ENCODE measurements at regions not wholly inside any gene's neighbourhood (a gene's known extent, or its start where the extent isn't known, plus 50 kb on each side); places are given as distances from the start of the nearest gene placed in this dataset.
"Not testable (repeated sequence)": the region's sequence is repeated elsewhere in the genome, so short reads cannot be mapped to it uniquely, and the experiment has no call there.

DNA sequence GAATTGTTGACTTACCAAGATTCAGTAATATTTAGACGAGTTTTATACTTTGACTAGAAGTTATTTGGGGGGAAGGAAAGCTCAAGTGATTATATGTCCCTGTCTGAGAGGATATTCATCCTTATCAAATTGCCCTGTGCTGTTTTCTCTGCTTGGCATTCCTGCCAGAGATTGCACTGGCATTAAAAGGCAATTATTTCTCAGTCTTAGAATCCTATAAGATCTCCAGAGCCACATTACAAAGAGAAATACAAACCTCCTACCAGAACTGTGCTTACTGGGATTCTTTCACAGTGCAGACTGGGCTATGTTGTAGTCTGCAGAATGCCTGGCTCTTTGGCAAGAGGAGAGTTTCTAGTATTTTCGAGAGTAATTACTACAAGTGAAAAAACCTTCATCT, 342.4 kb downstream of the HGF start:
- no peak for DNase-seq

DNA sequence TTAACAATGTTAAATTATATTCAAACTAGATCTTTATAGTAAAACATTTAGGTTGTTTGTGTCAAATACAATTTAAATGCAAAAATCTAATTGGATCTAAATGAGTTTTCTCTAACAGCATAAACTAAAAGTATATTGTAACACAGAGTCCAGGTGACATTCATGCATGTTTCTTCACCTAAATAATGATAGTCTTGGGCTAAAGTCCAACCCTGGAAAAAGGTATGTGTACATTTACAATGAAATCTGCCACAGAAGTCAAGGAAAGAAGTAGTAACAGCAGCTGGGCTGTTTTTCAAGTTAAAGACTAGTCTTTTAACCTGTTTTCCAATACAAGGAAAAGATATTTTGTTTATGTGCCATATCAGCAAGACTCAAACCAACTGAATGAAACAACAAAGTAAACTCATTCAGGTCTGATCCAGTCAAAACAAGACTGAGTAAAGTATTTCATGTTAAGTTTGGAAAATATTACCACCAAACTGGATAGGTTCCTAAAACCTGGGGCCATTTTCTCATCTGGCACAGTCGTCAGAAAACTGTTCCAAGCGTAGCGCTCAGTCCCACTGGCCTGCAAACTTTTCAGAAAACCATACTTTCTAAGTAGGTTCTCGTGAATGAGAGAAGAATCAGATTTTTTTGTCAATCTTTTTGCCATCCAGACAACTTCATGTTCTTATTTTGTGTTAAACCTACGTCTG, 349.2 kb downstream of the HGF start:
- no peak for DNase-seq

DNA sequence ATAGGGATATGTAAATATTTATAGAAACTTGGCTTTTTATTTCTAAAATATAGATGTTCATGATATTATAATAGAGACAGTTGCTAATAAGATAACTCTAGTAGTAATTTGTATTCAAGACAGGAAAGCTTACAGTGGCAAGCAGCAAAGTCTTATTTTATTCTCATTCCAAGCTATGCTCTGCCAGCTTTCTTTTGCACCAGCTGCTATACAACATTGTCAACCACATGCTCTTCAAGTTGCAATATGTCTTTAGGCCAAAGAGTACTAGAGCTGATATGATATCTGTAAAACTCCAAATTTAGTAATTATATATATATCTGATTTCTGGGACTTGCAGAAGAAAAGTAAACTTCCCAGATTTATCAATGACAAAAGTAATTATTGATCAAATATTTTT, 350.1 kb downstream of the HGF start:
- no peak for DNase-seq

DNA sequence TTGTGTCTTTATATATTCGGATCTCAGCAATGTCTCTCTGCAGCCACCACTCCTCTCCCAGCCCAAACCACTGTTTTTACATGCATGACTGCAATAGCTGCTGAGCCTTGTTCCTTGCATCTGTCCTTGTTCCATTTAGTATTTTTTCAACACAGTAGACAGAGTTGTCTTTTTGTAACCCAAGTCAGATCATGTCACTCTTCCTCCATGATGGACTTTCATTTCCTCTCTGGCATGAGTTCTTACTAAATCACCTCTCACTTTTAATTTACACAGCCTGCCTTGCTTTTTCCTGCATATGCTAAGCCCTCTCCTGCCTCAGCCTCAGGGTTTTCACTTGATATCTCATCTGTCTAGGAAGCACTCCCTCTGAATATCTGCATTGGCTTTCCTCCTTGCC, 353.2 kb downstream of the HGF start:
- no peak for DNase-seq

DNA sequence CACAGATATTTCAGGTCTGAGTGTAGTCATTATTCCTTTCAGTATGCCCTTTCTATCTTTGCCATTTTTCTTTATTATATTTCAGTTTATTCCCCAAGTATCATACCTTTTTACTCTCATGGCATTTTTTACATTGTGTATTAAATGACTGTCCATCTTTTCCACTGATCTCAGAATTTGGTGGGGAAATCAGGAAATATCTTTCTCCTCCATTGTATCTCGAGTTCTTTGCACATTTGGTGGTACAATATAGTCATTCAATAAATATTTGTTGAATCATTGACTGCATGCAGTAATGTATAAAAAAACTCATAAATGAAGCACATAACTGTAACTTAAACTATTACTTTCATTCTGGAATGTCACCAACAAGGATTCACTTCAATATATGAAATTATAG, 354.7 kb downstream of the HGF start:
- no peak for DNase-seq

DNA sequence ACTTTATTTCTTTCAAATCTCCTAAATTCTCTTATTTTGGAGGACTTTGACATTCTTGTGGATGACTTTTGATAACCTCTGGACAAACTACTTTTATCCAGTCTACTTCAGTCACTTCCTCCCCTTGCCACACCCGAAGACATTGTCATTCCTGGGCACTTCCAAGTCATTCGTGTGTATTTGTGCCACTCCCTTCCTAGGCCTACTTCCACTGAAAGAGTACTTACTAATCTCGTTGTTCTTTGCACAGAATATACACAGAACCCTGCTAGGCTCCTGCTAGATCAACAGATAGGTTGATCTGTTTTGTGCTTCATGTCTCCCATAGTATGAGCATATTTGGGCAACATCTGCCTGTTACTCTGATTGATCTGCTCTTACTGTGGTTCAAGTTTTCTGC, 355.4 kb downstream of the HGF start:
- DNase-seq, result no peak

DNA sequence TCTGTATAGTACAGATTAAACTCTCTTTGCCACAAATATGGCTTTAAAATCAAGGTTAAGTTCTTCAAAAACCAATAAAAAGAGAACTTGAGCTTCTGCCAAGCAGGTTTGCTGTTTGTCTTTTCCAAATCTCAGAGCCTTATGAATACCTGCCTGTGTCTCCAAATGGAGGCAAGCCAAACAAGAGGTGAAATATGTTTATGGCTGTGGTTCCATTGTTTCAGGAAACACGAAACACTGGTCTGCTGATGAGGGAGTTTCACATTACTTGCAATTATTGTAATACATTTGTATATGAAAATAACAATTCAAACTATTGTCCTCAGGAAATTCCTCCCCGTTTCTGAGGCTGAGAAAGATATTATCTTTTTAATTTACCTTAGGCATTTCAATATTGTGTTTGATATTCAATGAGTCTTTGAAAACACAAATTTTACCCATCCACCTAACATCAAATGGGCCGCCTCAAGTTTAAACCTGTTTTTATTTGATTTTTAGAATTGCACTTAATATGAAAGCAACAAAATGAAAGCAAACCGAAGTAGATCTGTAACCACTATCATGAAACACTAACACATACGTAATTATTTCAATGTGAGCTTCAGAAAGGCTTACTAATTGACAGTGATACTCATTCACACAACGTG, 359.3 kb downstream of the HGF start:
- no peak for DNase-seq

DNA sequence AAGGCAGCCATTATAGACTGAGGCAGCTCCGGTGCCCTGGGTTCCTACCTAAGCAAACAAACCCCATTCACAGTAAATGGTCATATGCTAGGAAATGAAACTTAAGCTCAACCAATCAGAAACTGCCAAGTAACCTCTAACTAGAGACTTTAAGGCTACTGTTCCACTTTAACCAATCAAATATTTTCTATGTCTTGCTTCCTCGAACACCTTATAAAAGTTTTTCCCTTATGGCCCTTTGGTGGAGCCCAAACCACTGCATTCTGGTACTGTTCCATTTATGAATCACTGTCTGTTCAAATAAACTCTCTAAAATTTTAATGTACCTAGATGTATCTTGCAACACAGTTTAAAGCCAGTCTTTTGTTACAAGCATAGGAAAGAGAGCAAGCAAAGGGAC, 361.1 kb downstream of the HGF start:
- no peak for DNase-seq

DNA sequence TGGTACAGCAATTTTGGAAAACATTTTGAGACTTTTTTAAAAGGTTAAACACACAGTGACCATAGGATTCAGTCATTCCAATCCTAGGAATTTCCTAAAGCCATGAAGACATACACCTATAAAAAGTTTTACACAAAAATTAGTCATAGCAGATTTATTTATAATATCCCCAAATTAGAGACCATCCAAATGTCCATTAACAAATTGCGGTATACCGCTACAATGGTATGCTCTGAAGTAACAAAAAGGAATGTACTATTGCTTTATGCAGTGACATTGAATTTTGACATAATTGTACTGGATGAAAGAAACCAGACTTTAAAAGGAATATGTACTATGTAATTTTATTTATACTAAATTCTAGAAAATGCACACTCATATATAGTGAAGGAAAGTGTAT, 362.8 kb downstream of the HGF start:
- no peak for DNase-seq

DNA sequence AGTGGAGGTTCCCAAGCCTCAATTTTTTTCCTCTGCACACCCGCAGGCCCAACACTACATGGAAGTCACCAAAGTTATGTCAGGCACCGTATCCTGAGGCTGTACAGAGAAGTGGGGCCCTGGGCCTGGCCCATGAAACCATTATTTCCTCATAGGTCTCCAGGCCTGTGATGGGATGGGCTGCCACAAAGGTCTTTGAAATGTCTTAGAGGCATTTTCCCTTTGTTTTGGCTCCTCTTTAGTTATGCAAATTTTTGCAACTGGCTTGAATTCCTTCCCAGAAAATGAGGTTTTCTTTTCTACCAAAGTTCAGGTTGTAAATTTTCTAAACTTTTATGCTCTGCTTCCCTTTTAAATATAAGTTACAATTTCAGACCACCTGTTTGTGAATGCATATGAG, 365.2 kb downstream of the HGF start:
- DNase-seq, result no peak

DNA sequence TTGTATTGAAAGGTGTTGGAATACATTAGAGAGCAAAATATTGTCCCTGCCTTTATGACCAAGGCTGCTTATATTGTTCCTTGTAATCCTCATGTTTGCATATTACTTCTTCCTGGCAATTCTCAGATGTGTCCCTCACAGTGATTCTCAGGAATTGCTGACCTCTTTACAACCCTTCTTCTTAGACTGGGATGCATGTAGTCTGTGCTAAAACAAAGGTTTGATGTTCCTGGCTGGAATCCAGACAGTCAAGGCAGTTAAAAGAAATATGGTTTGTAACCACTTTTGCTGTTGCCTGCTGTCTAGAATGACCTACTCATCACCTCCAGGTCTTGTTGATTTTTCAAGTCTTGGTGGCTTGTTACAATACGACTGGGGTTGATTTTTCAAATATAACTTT, 367.6 kb downstream of the HGF start:
- no peak for DNase-seq

DNA sequence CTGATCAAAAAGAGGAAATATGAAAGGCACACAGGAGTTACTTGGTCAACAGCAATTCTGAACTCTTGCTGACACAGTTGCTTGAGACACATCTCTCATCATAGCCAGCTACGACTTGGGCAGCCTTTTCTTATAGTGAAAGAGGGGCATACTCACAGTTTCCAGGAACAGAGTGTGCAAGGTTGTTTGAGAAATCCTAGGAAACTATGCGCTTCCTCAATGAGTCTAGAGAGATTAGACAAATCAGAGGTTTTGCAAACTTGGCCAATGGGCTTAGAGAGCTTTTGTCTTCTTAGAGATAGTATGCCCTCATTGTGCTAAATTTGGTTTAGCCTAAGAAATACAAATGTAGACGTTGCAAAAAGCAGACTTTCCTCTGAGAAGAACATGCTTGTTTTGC, 370.4 kb downstream of the HGF start:
- DNase-seq, result no peak

DNA sequence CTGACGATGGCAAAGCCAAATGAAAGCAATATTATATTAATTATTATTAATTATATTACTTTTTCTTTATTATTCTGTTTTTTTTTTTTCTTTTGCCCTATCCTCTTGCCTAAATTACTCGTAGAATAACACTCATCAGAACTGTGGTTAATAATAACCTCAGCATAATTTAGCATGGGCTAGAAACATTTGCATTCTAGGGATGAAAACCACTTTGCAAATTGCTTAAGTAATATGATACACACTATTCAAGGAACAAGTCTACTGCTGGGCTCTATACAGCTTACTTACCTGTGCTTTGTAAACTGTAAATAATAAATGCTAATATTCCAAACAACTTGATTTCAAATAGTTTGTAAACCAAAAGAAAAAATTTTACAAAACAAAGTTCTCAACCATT, 375.8 kb downstream of the HGF start:
- no peak for DNase-seq

DNA sequence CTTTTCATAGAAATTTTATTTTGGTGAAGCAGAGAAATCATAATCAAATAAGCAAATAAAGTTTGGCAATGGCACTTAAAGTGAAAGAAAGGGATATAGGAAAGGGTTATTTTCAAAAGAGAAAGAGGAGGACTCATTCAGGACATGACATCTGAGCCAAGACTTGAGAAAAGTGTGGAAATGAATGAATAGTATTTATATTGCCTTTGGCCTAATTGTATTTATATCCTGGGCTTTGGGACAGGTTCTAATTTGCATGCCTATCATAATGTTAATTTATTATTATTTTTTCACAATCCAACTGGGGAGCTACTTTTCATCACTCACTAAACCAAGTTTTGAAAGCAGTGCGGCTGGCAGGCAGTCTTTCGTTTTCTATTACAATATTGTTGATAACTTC, 376.8 kb downstream of the HGF start:
- DNase-seq, result no peak

DNA sequence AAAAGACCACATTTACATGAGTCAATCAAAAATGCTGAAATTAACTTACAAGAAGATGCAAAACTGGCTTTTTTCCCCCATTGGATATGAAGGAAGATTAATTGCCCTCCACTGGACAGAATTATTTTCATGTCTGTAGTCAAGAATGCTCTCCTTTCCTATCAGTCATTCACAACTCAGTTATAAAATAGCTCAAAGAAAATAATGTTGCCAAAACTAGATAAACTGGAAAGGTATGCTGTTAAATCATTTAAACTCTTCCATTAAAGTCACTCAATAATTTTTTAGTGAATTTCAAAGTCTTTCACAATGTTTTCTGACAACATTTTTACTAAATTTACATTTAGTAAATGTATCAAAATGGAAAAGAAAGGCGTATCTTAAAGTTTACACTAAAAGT, 384.5 kb downstream of the HGF start:
- no peak for DNase-seq

DNA sequence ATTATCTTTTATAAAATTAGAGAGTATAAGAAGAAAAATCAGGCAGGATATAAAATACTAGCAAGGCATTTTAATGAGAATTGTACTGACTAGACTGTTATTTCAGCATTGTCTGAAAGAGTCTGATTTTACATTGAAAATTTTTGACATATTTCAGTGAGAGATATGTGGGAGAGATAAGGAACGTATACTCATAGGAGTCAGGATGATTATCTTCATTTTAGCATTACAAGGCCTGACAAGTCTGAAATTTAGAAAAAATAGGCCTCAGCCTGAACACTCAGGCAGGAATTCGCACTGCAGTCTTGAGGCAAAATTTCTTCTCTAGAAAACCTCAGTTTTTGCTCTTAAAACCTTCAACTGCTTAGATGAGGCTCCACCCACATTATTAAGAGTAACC, 386.0 kb downstream of the HGF start:
- DNase-seq, result no peak

DNA sequence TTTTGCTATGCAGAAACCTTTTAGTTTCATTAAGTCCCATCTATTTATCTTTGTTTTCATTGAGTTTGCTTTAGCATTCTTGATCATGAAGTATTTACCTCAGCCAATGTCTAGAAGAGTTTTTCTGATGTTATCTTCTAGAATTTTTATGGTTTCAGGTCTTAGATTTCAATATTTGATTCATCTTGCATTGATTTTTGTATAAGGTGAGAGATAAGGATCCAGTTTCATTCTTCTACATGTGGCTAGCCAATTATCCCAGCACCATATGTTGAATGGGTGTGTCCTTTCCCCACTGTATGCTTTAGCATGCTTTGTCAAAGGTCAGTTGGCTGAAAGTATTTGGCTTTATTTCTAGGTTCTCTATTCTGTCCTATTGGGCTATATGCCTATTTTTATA, 395.2 kb downstream of the HGF start:
- not testable (repeated sequence) for DNase-seq

DNA sequence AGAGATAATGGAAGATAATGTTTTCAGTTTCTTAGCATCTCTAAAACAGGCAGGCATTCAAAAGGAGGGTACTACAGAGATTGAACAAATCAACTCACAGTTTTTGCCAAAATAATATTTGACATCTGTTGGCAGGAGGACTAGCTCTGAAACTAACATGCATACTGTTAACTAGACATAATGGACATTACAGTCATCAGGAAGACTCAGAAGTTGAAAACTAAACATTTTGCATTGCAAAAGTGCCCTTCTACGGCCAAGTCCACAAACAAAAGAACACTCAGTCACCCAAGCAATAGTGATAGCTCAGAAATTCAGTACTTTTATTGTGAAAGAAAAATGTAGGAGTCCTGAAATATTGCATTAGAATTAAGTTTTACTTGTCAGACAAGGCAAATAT, 399.0 kb downstream of the HGF start:
- no peak for DNase-seq

DNA sequence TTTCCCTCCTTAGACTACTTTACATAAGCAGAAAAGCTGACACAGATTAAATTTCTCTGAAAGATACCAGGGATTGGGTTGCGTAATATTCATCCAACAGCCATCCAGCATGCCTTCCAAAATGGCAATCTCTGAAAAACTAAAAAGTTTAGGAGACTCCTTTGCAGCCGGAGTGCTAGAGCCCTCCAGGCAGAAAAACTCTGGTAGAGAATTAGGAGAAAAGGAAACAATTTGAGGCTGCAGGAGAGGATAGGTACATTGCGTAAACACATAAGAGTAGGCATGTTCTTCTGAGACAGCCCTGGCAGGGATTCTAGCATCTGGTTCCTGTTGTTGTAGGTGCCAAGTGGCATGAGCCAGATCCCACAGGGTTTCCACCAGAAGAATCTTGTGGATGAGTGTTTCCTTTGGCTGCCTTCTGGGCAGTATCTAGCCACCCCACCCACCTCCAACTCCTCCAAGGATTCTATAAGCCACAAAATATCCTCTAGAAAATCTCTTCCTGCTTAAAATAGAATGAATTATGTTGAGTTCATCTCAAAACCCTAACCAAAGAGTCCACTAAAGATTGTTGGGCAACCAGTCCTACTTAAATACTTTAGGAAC, 402.4 kb downstream of the HGF start:
- no peak for DNase-seq

DNA sequence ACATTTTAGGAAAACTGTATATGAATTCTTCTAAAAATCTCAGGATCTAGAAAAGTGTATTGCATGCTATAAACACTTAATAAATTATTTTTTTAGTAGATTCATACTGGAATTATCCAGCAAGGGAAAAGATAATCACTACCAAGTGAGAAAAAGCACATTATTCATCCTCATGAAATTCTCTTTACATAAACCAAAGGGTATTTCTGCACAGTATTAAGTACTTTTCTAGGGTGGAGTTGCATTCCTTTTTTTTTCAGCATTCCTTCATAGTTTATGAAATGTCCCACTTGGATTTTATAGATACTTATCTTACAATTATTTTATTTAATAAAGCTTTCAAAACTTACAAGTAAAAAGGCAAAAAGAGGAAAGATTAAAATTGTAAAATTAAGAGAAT, 403.3 kb downstream of the HGF start:
- DNase-seq, result no peak

DNA sequence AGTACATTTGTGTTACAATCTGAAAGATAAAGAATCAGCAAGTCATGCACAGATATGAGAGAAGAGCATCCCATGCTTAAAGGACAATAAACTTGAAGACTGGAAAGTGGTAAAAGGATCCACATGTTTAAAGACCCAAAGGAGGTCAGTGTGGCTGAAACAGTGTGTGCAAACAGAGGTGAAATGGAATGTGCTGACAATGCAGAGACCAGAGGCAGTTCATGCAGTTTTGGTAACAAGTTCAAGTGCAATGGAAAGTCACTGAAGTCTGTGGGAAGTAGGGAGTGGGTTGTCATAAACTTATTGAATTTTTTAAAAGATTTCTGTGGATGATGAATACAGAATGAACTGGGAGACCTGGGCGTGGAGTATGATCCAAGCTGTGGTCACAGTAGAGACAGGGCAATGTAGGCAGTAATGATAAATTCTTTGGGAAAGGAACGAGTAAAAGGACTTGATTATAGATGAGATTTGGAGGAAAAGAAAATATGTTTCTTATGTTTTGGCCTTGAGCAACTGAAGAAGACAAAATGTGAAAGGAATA, 408.0 kb downstream of the HGF start:
- no peak for DNase-seq

DNA sequence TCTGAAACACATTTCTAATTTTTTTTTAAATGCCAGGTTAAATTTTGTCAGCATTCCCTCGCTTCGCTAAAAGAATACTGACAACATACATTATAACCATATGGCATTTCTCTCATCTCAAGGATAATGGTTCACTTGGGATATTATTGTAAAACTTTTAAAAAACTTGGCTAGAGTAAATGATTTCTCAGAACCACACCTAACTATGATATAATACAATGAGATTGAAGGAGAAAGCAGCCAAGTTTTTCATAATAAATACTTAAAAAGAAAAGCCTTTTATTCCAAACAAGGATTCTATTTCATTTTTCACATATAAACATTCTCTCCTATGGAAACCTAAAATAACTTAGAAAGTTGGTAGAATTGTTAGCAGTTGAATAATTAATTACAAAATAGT, 413.9 kb downstream of the HGF start:
- DNase-seq, result no peak

DNA sequence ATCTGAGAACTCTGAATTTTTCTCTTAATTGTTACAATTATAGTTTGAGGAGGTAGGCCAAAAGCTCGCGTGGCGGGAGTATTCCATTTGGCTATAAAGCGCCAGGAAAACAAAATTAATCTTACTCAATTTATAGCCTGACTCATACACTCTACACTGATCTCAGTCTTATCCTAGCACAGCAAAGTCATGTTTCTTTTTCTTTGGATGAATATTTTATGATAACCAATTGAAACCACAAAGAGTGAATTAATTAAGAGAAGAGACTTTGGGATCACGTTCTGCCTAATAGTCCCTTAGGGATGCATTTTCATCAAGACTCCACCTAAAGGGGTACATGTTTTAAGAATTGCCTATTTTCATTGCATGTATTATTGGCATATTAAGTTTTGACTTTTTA, 420.8 kb downstream of the HGF start:
- DNase-seq, result no peak

DNA sequence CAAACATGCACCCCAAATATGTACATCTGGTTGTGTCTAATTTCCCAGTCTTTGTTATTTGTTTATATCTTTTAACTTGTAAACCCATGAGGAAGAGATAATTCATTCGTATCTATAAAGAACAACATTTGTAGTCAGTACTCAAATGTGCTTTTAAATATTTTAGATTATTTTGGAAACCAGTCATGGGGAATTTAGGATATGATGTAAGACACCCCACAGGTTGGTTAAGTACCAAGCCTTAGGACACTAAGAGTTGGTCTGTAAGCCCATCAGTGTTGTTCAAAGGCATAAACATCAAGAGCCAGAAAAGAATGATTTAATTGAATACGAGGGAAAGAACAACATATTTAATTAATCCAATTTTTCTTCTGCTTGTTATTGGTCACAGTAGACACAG, 421.1 kb upstream of the SEMA3C start:
- no peak for DNase-seq

DNA sequence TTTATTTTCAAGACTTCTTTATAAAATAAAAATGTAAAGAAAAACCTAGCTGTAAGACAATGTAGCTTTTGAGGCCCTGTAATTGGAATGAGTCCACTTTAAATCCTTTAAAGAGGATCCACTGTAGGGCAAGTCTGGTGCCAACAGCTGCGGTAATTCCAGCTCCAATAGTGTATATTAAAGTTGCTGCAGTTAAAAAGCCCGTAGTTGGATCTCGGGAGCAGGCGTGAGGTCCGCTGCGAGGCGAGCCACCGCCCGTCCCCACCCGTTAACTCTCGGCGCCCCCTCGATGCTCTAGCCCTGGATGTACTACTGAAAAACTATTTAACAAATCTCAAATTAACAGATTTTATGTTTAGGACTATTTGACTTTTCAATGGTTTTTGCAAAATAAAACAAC, 414.7 kb upstream of the SEMA3C start:
- DNase-seq, result no peak
